Body of pancreas (tissue), 4 donors: ENCODE measurements at regions not wholly inside any gene's neighbourhood (a gene's known extent, or its start where the extent isn't known, plus 50 kb on each side); places are given as distances from the start of the nearest gene placed in this dataset.
A peak's percentile ranks its signal among the peaks of the same experiment; 100 is the strongest.

ENCODE experiments used
- ATAC-seq: fragments of 150-250 bp; one replicate; pipeline ENCODE4 v1.9.1; 2016
- DNase-seq, 4 donors: peaks; one replicate each; pipeline ENCODE4 v3.0.0-alpha.2; 2019
- H3K27ac ChIP-seq, 4 donors: fragments of 200-600 bp; sonication (generic); 1 replicate in 3 of 4; 2 replicates in 1 of 4; pipeline versions ENCODE4 v1.5.1 to v1.6.1; 2016 to 2019; ENCODE audit warnings: mild to moderate bottlenecking in 1 of 4, mixed read lengths in 1 of 4, moderate library complexity in 1 of 4
- H3K27me3 ChIP-seq, 2 donors: fragments of 200-600 bp; sonication (generic); one replicate each; pipeline ENCODE4 v1.6.0; 2016; ENCODE audit warnings: mild to moderate bottlenecking in 1 of 2
- H3K36me3 ChIP-seq, 2 donors: fragments of 200-600 bp; sonication (generic); replicated peaks in 1 of 2; 2 replicates each; pipeline ENCODE4 v1.5.1; 2016; ENCODE audit warnings: low read depth in 2 of 2; ENCODE audit not compliant: insufficient read depth in 1 of 2
- H3K4me1 ChIP-seq: fragments of 200-600 bp; sonication (generic); one replicate; pipeline ENCODE4 v1.6.0; 2016
- H3K4me3 ChIP-seq, 2 donors: fragments of 200-600 bp; sonication (generic); 1 replicate in 1 of 2; 2 replicates in 1 of 2; pipeline ENCODE4 v1.5.1; 2016 to 2019
- H3K9me3 ChIP-seq, 3 donors: fragments of 200-600 bp; sonication (generic); 1 replicate in 2 of 3; 2 replicates in 1 of 3; pipeline ENCODE4 v1.5.1; 2016
- POLR2A ChIP-seq, 3 donors: fragments of 450-650 bp; IDR thresholded peaks; one replicate each; pipeline ENCODE4 v1.6.1; 2016; ENCODE audit warnings: antibody characterized with exemption in 3 of 3, mild to moderate bottlenecking in 2 of 3
- WGBS, 2 donors: methylation state at CpG; one replicate each; pipeline ENCODE4 v1.1.5; 2017; 5-methylcytosine and 5-hydroxymethylcytosine counted together
- intact Hi-C: fragments of 100-400 bp; cut with DNase I; formaldehyde crosslinking; loops from one replicate; pipeline ENCODE4 v1.15.1; 2023
- TF ChIP-seq, protein P1 (sequence below), 7 experiments: fragments of 450-650 bp in 4 of 7; fragments of 200-600 bp in 3 of 7; sonication (generic) in 3 of 7; IDR thresholded peaks; one replicate each; pipeline ENCODE4 v1.5.1; 2016 to 2019; ENCODE audit warnings: antibody characterized with exemption in 7 of 7

DNA sequence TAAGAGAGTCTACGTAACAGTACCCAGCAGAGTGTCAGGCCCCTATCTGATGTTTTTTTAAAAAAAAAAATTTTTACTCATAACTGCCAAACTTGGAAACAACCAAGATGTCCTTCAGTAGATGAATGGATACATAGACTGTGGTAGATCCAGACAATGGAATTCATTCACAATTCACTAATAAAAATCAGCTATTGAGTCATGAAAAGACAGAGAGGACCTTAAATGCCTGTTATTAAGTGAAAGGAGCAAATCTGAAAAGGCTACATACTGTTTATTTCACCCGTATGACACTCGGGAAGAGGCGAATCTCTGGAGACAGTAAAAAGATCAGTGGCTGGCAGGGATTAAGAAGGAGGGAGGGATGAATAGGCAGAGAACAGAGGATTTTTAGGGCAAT lies 541.4 kb upstream of the TENM4 start:
- Histone ChIP-seq H3K9me3 (no peaks in the 10 kb centered on the region), H3K27me3 (no peaks in the 10 kb centered on the region), H3K36me3 (no peaks in the 10 kb centered on the region), H3K4me3 (no peak overlapping the region), H3K27ac (no peak overlapping the region), H3K4me1 (no peaks in the 10 kb centered on the region)
- intact Hi-C loops, result no loop called here
- TF ChIP-seq POLR2A (IDR thresholded peaks at IDR 0.05), result no peak
- TF ChIP-seq, protein P1, sequence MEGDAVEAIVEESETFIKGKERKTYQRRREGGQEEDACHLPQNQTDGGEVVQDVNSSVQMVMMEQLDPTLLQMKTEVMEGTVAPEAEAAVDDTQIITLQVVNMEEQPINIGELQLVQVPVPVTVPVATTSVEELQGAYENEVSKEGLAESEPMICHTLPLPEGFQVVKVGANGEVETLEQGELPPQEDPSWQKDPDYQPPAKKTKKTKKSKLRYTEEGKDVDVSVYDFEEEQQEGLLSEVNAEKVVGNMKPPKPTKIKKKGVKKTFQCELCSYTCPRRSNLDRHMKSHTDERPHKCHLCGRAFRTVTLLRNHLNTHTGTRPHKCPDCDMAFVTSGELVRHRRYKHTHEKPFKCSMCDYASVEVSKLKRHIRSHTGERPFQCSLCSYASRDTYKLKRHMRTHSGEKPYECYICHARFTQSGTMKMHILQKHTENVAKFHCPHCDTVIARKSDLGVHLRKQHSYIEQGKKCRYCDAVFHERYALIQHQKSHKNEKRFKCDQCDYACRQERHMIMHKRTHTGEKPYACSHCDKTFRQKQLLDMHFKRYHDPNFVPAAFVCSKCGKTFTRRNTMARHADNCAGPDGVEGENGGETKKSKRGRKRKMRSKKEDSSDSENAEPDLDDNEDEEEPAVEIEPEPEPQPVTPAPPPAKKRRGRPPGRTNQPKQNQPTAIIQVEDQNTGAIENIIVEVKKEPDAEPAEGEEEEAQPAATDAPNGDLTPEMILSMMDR (IDR thresholded peaks at IDR 0.05), result no peak
- no peak for ATAC-seq
- 68 to 73% methylated on average over 4 of the region's 4 CpGs for WGBS, 2 donors
- DNase-seq, result no peak

GRCh38 chr11:79980916-79981315 lies 540.1 kb upstream of the TENM4 start:
- Histone ChIP-seq H3K4me1 (no peaks in the 10 kb centered on the region), H3K9me3 (no peaks in the 10 kb centered on the region), H3K27me3 (no peaks in the 10 kb centered on the region), H3K27ac (no peak overlapping the region), H3K4me3 (no peak overlapping the region), H3K36me3 (no peaks in the 10 kb centered on the region)
- ATAC-seq, result no peak
- TF ChIP-seq, protein P1 (IDR thresholded peaks at IDR 0.05), result no peak
- TF ChIP-seq POLR2A (IDR thresholded peaks at IDR 0.05), result no peak
- intact Hi-C loops, result no loop called here
- no peak for DNase-seq

DNA sequence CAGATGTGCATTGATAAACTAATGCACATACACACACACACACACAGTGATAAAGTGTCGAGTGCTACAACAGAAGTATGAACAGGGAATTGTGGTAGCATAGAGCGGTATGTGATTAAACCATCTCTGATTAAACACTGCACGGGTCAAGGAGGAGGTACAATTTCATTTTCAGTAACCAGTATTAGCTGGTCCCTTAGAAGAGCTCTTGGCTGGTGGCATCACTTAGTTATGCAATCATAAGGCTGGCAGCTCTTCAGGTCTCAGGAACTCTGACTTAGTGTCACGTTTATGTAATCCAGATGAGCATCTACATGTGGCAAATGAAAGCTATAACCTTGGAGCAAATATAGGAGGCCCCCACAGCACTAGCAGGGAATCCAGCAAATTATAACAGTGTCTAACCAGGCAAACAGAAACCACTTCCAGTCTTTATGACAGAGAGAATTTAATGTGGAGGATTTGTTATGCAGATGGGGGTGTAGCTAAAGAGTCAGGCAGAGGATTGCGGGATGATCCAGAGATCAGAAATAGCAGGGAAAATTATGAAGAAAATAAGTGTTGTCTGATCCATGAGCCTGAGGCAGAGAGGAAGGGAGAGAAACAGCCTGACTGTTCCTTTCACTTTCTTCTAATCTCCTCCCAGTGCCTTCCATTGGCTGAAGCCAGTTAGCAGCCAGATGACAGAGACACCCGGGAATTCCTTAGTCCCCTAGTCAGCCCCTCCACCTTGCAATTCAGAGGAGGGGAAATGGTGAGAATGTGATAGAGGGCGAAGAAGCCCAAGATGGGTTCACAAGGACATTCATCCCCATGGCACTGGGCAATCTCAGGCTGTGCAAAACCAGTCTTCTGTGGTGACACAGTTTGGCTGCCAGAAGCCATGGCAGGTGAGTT lies 533.1 kb upstream of the TENM4 start:
- Histone ChIP-seq H3K4me3 (no peak overlapping the region), H3K9me3 (no peaks in the 10 kb centered on the region), H3K27me3 (no peaks in the 10 kb centered on the region), H3K4me1 (no peaks in the 10 kb centered on the region), H3K36me3 (no peaks in the 10 kb centered on the region), H3K27ac (no peak overlapping the region)
- peak in 1 of 4 donors; percentile 5 for DNase-seq
- no peak for TF ChIP-seq POLR2A (IDR thresholded peaks at IDR 0.05)
- TF ChIP-seq, protein P1 (IDR thresholded peaks at IDR 0.05), result no peak
- no peak for ATAC-seq
- intact Hi-C loops, result no loop called here
- 36 to 48% methylated on average over 7 of the region's 7 CpGs for WGBS, 2 donors

DNA sequence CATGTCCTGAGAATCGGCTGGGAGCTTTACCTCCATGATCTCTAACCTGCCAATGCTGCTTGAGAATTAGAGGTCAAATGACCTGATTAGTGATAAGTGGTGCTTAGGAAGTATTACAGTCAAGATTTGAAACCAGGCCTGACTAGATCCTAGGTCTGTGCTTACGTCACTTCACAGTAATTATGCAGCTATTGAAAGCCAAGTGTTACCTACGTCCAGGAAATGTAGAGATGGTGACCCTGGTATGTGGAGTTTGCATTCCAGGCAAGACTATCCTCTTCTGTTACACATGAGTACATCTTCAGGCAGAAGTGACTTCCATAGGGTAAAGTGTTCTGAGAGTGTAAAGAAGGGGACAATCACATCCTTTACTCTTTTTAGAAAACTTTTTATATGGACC lies 530.4 kb upstream of the TENM4 start:
- no peak for ATAC-seq
- DNase-seq, result no peak
- Histone ChIP-seq H3K4me3 (no peak overlapping the region), H3K27ac (no peak overlapping the region), H3K9me3 (no peaks in the 10 kb centered on the region), H3K36me3 (no peaks in the 10 kb centered on the region), H3K4me1 (no peaks in the 10 kb centered on the region), H3K27me3 (no peaks in the 10 kb centered on the region)
- WGBS, 2 donors, result 46% methylated on average over 3 of the region's 3 CpGs
- intact Hi-C loops, result no loop called here
- TF ChIP-seq POLR2A (IDR thresholded peaks at IDR 0.05), result no peak
- TF ChIP-seq, protein P1 (IDR thresholded peaks at IDR 0.05), result no peak

GRCh38 chr11:79966592-79966991 lies 525.8 kb upstream of the TENM4 start:
- no peak overlapping the region for H3K4me3 ChIP-seq
- ATAC-seq, result no peak
- H3K36me3 ChIP-seq, result no peaks in the 10 kb centered on the region
- DNase-seq, result no peak
- intact Hi-C loops, result no loop called here
- H3K4me1 ChIP-seq, result no peaks in the 10 kb centered on the region
- 36 to 64% methylated on average over 1 of the region's 1 CpG for WGBS, 2 donors
- H3K27ac ChIP-seq, result no peak overlapping the region
- TF ChIP-seq POLR2A (IDR thresholded peaks at IDR 0.05), result no peak
- TF ChIP-seq, protein P1 (IDR thresholded peaks at IDR 0.05), result no peak
- H3K27me3 ChIP-seq, result no peaks in the 10 kb centered on the region
- no peaks in the 10 kb centered on the region for H3K9me3 ChIP-seq
